GM12892 (cell line): ENCODE measurements at regions not wholly inside any gene's neighbourhood (a gene's known extent, or its start where the extent isn't known, plus 50 kb on each side); places are given as distances from the start of the nearest gene placed in this dataset.

Experiments
- POLR2A ChIP-seq: IDR thresholded peaks from 2 replicates; pipeline ENCODE4 v1.6.1; 2011; ENCODE audit warnings: low read depth, low read length, control low read depth
- POLR2AphosphoS5 ChIP-seq: IDR thresholded peaks from 2 replicates; pipeline ENCODE4 v1.6.1; 2011; ENCODE audit warnings: low read depth, low read length, control low read depth

GRCh38 chr6:33957131-33957891 is 153.5 kb upstream of the MLN start:
- TF ChIP-seq POLR2AphosphoS5 (no peak), POLR2A (no peak)
